K562 (cell line): ENCODE measurements at regions not wholly inside any gene's neighbourhood (a gene's known extent, or its start where the extent isn't known, plus 50 kb on each side); places are given as distances from the start of the nearest gene placed in this dataset.

Experiments
- BCOR ChIP-seq: fragments of 450-650 bp; IDR thresholded peaks from 2 replicates; pipeline ENCODE4 v1.6.1; 2016
- BHLHE40 ChIP-seq: IDR thresholded peaks from 2 replicates; pipeline ENCODE4 v1.6.1; 2011; ENCODE audit warnings: low read length, improper control_type of control experiment
- EGR1 ChIP-seq: fragments of 450-650 bp; conservative IDR thresholded peaks from 2 replicates; pipeline ENCODE4 v1.6.1; 2017; ENCODE audit warnings: mild to moderate bottlenecking
- ELF2 ChIP-seq: fragments of 250-450 bp; sonication (Bioruptor Pico); IDR thresholded peaks from 2 replicates; pipeline ENCODE4 v1.5.0; 2021; ENCODE audit warnings: mild to moderate bottlenecking
- ELK1 ChIP-seq: sonication (generic); formaldehyde crosslinking; IDR thresholded peaks from 2 replicates; pipeline ENCODE4 v1.8.1; 2022; ENCODE audit warnings: missing genetic modification reagents
- HMGXB4 ChIP-seq: sonication (generic); formaldehyde crosslinking; IDR thresholded peaks from 2 replicates; pipeline ENCODE4 v1.8.1; 2023; ENCODE audit warnings: mild to moderate bottlenecking, missing genetic modification reagents
- IRF2 ChIP-seq: sonication (generic); formaldehyde crosslinking; IDR thresholded peaks from 2 replicates; pipeline ENCODE4 v1.8.1; 2022; ENCODE audit warnings: mild to moderate bottlenecking, missing genetic modification reagents
- KAT8 ChIP-seq: fragments of 450-650 bp; IDR thresholded peaks from 2 replicates; pipeline ENCODE4 v1.6.1; 2016; ENCODE audit warnings: low read depth, mild to moderate bottlenecking
- MECOM ChIP-seq: fragments of 250-450 bp; sonication (Bioruptor Pico); IDR thresholded peaks from 2 replicates; pipeline ENCODE4 v1.8.0; 2022; ENCODE audit warnings: inconsistent platforms
- MXD1 ChIP-seq: fragments of 250-450 bp; sonication (Bioruptor Pico); IDR thresholded peaks from 2 replicates; pipeline ENCODE4 v1.8.0; 2021; ENCODE audit warnings: borderline replicate concordance, mild to moderate bottlenecking, moderate library complexity; ENCODE audit not compliant: poor library complexity, severe bottlenecking
- NR0B1 ChIP-seq: fragments of 450-650 bp; IDR thresholded peaks from one replicate; pipeline ENCODE4 v1.6.1; 2018; ENCODE audit warnings: mild to moderate bottlenecking, moderate library complexity; ENCODE audit not compliant: partially characterized antibody
- NR3C1 ChIP-seq: sonication (generic); formaldehyde crosslinking; IDR thresholded peaks from 2 replicates; pipeline ENCODE4 v1.8.1; 2022; ENCODE audit warnings: missing genetic modification reagents
- NUFIP1 ChIP-seq: fragments of 450-650 bp; IDR thresholded peaks from 2 replicates; pipeline ENCODE4 v1.6.1; 2018; ENCODE audit not compliant: partially characterized antibody
- PTBP1 ChIP-seq: fragments of 200-400 bp; formaldehyde crosslinking; IDR thresholded peaks from 2 replicates; pipeline ENCODE4 v1.6.1; 2017; ENCODE audit warnings: low read depth, low read length
- RHOXF2B ChIP-seq: fragments of 250-450 bp; sonication (Bioruptor Pico); conservative IDR thresholded peaks from 2 replicates; pipeline ENCODE4 v1.5.1; 2021
- SMARCE1 ChIP-seq: fragments of 450-650 bp; IDR thresholded peaks from 2 replicates; pipeline ENCODE4 v1.7.1; 2016; ENCODE audit warnings: mild to moderate bottlenecking
- SRSF7 ChIP-seq: fragments of 200-400 bp; formaldehyde crosslinking; optimal IDR thresholded peaks from 2 replicates; pipeline ENCODE3; 2017; ENCODE audit warnings: mild to moderate bottlenecking, low read depth, low read length
- SUPT5H ChIP-seq: fragments of 450-650 bp; IDR thresholded peaks from 2 replicates; pipeline ENCODE4 v1.6.1; 2016
- TARDBP ChIP-seq: fragments of 450-650 bp; IDR thresholded peaks from 2 replicates; pipeline ENCODE4 v1.6.1; 2016
- UBTF ChIP-seq, 2 experiments: IDR thresholded peaks; 2 replicates each; pipeline ENCODE4 v1.6.1; 2012; ENCODE audit warnings: improper control_type of control experiment in 2 of 2, low read depth in 2 of 2, low read length in 2 of 2, borderline replicate concordance in 1 of 2
- ZNF143 ChIP-seq: sonication (generic); formaldehyde crosslinking; IDR thresholded peaks from 2 replicates; pipeline ENCODE4 v1.9.0; 2022; ENCODE audit warnings: mild to moderate bottlenecking, missing genetic modification reagents
- ZNF699 ChIP-seq: fragments of 250-450 bp; sonication (Bioruptor Pico); IDR thresholded peaks from 2 replicates; pipeline ENCODE4 v1.8.0; 2021; ENCODE audit warnings: mild to moderate bottlenecking, moderate library complexity; ENCODE audit not compliant: insufficient replicate concordance
- ZNF778 ChIP-seq: fragments of 450-650 bp; formaldehyde crosslinking; IDR thresholded peaks from 2 replicates; pipeline ENCODE4 v1.4.0; 2020; ENCODE audit warnings: mild to moderate bottlenecking, moderate library complexity

GRCh38 chr22:22769434-22770279 lies 118.0 kb upstream of the IGLL5 start (continued):
- no peak for TF ChIP-seq UBTF (IDR thresholded peaks at IDR 0.05; ENCODE audit: borderline replicate concordance in 1 of 2, low read depth in 2 of 2, low read length in 2 of 2)
- TF ChIP-seq SRSF7 = no peak
- no peak for TF ChIP-seq ELF2 (CRISPR knock-in tag)
- TF ChIP-seq HMGXB4 (CRISPR knock-in tag) = no peak; the same call in 1 of the 2 replicates
- no peak for TF ChIP-seq MXD1
- no peak for TF ChIP-seq ZNF699 (CRISPR knock-in tag)
- no peak for TF ChIP-seq ZNF778 (CRISPR knock-in tag)
- no peak for TF ChIP-seq SMARCE1
- no peak for TF ChIP-seq SUPT5H
- no peak for TF ChIP-seq RHOXF2B (CRISPR knock-in tag)
- peak; percentile 42; the same call in 1 of the 2 replicates for TF ChIP-seq ZNF143 (CRISPR knock-in tag)
- TF ChIP-seq ELK1 (CRISPR knock-in tag) = 0 out of 2 replicates have a peak, but pooled peaks have one; percentile 19
- TF ChIP-seq MECOM (CRISPR knock-in tag) = no peak
- no peak for TF ChIP-seq NR0B1
- TF ChIP-seq TARDBP = no peak
- no peak for TF ChIP-seq EGR1
- no peak for TF ChIP-seq KAT8
- TF ChIP-seq IRF2 (CRISPR knock-in tag) = peak; percentile 87
- TF ChIP-seq NUFIP1 = no peak
- TF ChIP-seq NR3C1 (CRISPR knock-in tag) = peak; percentile 68
- no peak for TF ChIP-seq PTBP1
- peak; percentile 2 for TF ChIP-seq BHLHE40
- no peak for TF ChIP-seq BCOR
